Mesodermal cell (in vitro differentiated cells): ENCODE measurements at regions not wholly inside any gene's neighbourhood (a gene's known extent, or its start where the extent isn't known, plus 50 kb on each side); places are given as distances from the start of the nearest gene placed in this dataset.
"Not testable (repeated sequence)": the region's sequence is repeated elsewhere in the genome, so short reads cannot be mapped to it uniquely, and the experiment has no call there.

Source experiments
- H3K27ac ChIP-seq: 2 replicates; pipeline ENCODE4 v1.7.0; 2013; ENCODE audit warnings: mild to moderate bottlenecking, low read depth, low read length, moderate library complexity; ENCODE audit not compliant: severe bottlenecking
- H3K36me3 ChIP-seq: 2 replicates; pipeline ENCODE4 v1.7.1; 2013; ENCODE audit warnings: mild to moderate bottlenecking, low read length, moderate library complexity; ENCODE audit not compliant: control insufficient read depth, insufficient read depth
- H3K4me1 ChIP-seq: one replicate; pipeline ENCODE4 v1.7.1; 2013; ENCODE audit warnings: mild to moderate bottlenecking, low read length; ENCODE audit not compliant: insufficient read depth, control insufficient read depth, poor library complexity, severe bottlenecking
- H3K4me3 ChIP-seq: 2 replicates; pipeline ENCODE4 v1.7.0; 2013; ENCODE audit warnings: low read length, control low read depth, mild to moderate bottlenecking; ENCODE audit not compliant: insufficient read depth, poor library complexity, severe bottlenecking; ENCODE audit errors: extremely low read depth
- H3K9me3 ChIP-seq: 2 replicates; pipeline ENCODE4 v1.7.1; 2013; ENCODE audit warnings: mild to moderate bottlenecking, low read length, moderate library complexity; ENCODE audit not compliant: control insufficient read depth
- WGBS, 2 experiments: methylation state at CpG; one replicate each; pipeline ENCODE4 v1.1.5; 2013; ENCODE audit warnings: missing lambda C conversion rate in 2 of 2; ENCODE audit not compliant: insufficient coverage in 2 of 2; 5-methylcytosine and 5-hydroxymethylcytosine counted together

DNA sequence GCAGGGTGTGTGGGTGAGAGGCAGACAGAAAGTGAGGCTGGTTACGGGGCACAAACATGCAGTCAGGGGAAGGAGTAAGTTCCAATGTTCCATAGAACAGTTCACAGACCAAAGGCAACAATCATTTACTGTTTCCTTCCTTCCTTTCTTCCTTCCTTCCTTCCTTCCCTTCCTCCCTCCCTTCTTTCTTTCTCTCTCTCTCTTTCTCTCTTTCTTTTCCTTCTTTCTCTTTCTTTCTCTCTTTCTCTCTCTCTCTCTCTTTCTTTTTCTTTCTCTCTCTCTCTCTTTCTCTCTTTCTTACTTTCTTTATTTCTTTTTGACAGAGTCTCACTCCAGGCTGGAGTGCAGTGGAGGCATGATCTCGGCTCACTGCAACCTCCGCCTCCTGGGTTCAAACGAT is 125.8 kb upstream of the LPCAT1 start:
- H3K4me3 ChIP-seq: no peak overlapping the region
- no peaks in the 10 kb centered on the region for H3K9me3 ChIP-seq
- H3K36me3 ChIP-seq: no peaks in the 10 kb centered on the region
- H3K27ac ChIP-seq: no peak overlapping the region
- no peaks in the 10 kb centered on the region for H3K4me1 ChIP-seq
- WGBS, 2 experiments: 84 to 87% methylated on average over 4 of the region's 4 CpGs

DNA sequence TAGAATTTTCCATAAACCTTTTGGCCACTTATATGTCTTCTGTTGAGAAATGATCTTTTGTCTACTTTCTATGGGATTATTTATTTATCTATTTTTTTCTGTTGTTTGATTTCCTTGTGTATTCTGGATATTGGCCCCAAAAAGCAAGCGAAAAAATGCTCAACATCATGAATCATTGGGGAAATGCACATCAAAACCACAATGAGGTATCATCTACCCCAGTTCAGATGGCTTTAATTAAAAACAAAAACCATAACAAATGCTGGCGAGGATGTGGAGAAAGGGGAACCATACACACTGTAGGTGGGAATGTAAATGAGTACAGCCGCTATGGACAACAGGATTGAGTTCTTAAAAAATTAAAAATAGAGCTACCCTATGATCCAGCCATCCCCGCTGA is 125.0 kb upstream of the LPCAT1 start:
- Histone ChIP-seq H3K9me3 (no peaks in the 10 kb centered on the region), H3K4me1 (no peaks in the 10 kb centered on the region), H3K4me3 (no peak overlapping the region), H3K36me3 (no peaks in the 10 kb centered on the region), H3K27ac (no peak overlapping the region)
- WGBS, 2 experiments: 100% methylated on average over 1 of the region's 4 CpGs; no CpG with 5 or more reads in 1 of the 2 experiments

DNA sequence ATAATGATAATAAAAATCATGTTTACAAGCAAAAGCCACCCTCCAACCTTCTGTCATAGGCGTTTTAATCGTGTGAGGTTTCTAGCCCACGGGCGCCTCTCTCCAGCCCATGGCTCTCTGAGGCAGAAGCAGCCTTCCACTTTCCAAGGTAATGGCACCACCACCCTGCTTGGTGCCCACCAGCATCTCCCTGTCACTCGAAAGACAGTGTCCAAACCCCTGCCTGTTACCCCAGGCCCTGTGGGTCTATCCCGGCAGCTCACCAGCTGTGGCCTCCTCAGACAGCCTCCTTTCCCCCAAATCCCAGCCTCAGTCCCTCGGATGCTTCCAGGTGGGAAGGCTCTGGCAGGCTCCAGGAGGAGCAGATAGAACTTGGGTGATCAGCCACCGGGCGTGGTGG is 123.8 kb upstream of the LPCAT1 start:
- no peak overlapping the region for H3K4me3 ChIP-seq
- WGBS, 2 experiments: 88 to 89% methylated on average over 7 to 8 of the region's 9 CpGs
- H3K36me3 ChIP-seq: no peaks in the 10 kb centered on the region

DNA sequence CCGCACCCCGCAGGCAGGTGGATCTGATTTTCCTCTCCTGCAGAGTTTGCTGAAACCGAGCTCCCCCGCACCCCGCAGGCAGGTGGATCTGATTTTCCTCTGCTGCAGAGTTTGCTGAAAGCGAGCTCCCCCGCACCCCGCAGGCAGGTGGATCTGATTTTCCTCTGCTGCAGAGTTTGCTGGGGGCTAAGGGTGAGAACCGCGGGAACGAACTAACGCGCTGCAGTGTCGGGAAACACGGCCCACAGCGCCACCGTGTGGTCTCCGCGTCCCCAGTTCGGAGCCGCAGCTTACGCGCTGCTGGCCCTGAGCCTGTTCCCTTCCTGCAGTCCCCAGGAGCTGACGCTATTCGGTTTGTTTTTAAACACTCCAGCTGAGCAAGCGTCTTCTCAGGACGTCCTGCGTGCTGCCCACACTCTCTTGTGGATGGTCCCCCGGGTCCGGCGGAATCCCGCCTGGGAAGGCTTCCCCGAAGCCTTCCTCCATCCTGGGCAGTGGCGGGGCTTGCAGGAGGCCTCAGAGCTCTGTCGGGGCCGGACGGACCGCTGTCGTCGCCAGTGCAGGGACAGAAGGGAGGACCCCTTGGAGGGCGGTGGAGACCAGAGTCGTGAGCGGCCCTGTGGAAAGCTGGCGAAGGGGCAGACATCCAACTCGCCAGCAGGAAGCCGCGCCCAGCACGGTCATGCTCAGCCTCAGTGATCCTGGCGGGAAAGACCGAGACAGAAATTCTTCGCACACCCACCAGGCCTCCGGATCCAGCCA is 121.2 kb upstream of the LPCAT1 start:
- 8 to 9% methylated on average over 39 to 46 of the region's 52 CpGs for WGBS, 2 experiments
- H3K9me3 ChIP-seq: no peaks in the 10 kb centered on the region
- H3K27ac ChIP-seq: no peak overlapping the region
- no peaks in the 10 kb centered on the region for H3K36me3 ChIP-seq
- H3K4me3 ChIP-seq: peak overlapping the region; percentile 24
- no peaks in the 10 kb centered on the region for H3K4me1 ChIP-seq

More for the DNA sequence above, 123.8 kb upstream of the LPCAT1 start:
- no peaks in the 10 kb centered on the region for H3K4me1 ChIP-seq
- no peaks in the 10 kb centered on the region for H3K9me3 ChIP-seq
- H3K27ac ChIP-seq: no peak overlapping the region

DNA sequence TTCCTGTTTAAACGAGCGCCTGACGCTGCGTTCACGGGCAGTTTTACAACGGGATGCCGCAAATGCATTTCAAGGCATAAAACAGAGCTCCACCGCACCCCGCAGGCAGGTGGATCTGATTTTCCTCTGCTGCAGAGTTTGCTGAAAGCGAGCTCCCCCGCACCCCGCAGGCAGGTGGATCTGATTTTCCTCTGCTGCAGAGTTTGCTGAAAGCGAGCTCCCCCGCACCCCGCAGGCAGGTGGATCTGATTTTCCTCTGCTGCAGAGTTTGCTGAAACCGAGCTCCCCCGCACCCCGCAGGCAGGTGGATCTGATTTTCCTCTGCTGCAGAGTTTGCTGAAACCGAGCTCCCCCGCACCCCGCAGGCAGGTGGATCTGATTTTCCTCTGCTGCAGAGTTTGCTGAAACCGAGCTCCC is 120.6 kb upstream of the LPCAT1 start:
- WGBS, 2 experiments: 8 to 12% methylated on average over 4 to 11 of the region's 22 CpGs
- H3K36me3 ChIP-seq: not testable (repeated sequence)

DNA sequence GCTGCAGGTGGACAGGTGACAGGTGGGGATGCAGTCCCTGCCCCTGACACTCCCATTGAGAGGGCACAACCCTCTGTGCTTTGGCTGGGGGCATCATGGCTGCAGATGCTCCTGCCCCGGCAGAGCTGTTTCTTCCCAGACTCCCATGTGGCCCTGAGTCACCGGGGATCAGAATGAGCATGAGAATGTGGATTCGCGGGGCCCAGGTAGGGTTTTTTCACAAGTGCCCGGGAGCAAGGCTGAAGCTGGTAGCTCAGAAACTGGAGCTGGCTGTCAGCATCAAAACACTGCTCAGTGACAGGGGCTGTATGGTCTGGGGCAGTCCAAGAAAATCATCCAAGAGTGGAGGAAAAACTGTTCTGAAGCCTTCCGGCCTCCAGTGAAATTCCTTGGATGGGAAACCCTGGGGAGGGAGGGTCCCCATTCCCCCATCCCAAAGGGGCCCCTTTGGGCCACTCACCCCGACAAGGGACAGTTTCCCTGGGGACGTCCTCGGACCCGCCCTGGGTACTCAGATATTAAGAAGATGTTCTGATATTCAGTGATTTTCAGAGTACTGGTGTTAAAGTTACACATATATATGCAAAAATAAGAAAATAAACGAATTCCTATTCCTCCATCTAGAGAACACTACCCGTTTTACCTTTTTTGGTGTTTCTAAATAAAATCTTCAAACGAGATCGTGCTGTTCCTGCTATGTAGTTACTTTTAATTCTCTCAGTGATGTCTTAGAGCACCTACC is 120.1 kb upstream of the LPCAT1 start:
- no peak overlapping the region for H3K4me3 ChIP-seq
- no peaks in the 10 kb centered on the region for H3K36me3 ChIP-seq
- no peak overlapping the region for H3K27ac ChIP-seq
- WGBS, 2 experiments: 19 to 22% methylated on average over 7 to 8 of the region's 14 CpGs
- no peaks in the 10 kb centered on the region for H3K4me1 ChIP-seq
- no peaks in the 10 kb centered on the region for H3K9me3 ChIP-seq

More for the DNA sequence above, 120.6 kb upstream of the LPCAT1 start:
- H3K4me1 ChIP-seq, H3K27ac ChIP-seq, H3K4me3 ChIP-seq, H3K9me3 ChIP-seq: not testable (repeated sequence)

DNA sequence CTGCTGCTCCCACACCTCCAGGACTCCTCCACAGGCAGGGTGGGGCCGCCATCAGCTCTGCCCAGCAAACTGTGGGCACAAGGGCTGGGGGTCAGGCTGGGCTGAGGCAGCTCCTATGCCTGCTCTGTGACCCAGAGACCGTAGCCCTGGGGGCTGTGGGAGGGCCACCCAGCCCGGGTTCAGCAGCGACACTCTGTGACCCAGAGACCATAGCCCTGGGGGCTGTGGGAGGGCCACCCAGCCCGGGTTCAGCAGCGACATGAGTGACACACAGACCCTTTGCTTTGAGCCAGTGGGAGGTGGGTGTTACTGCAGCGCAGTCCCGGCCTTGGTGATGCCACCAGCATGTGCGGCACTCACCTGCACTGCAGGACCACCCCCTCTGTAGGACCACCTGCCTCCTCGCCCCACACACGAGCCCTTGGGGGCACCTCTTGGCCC is 118.9 kb upstream of the LPCAT1 start:
- no peak overlapping the region for H3K27ac ChIP-seq
- no peaks in the 10 kb centered on the region for H3K4me1 ChIP-seq
- no peaks in the 10 kb centered on the region for H3K9me3 ChIP-seq
- no peaks in the 10 kb centered on the region for H3K36me3 ChIP-seq
- 79 to 88% methylated on average over 6 to 9 of the region's 11 CpGs for whole genome bisulfite sequencing, 2 experiments
- no peak overlapping the region for H3K4me3 ChIP-seq

DNA sequence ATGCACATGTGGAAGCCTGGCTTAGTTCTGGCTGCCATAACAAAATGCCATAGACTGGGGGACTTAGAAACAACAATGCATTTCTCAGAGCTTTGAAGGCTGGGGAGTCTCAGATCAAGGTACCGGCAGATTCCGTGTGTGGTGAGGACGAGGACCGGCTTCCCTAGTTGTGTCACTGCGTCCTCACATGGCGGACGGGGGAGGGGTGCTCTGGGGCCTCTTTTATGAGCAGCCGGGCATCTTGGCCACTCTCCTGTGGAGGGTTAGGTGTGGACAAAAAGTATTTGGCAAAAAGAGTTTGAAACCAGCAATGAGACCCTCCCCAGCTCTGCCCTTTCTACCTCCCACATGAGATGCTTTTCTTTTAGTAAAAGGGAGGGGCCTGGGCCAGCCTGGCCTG is 118.5 kb upstream of the LPCAT1 start:
- H3K27ac ChIP-seq: no peak overlapping the region
- no peak overlapping the region for H3K4me3 ChIP-seq
- WGBS, 2 experiments: 84 to 92% methylated on average over 7 to 8 of the region's 8 CpGs
- H3K4me1 ChIP-seq: no peaks in the 10 kb centered on the region
- H3K36me3 ChIP-seq: no peaks in the 10 kb centered on the region
- no peaks in the 10 kb centered on the region for H3K9me3 ChIP-seq

DNA sequence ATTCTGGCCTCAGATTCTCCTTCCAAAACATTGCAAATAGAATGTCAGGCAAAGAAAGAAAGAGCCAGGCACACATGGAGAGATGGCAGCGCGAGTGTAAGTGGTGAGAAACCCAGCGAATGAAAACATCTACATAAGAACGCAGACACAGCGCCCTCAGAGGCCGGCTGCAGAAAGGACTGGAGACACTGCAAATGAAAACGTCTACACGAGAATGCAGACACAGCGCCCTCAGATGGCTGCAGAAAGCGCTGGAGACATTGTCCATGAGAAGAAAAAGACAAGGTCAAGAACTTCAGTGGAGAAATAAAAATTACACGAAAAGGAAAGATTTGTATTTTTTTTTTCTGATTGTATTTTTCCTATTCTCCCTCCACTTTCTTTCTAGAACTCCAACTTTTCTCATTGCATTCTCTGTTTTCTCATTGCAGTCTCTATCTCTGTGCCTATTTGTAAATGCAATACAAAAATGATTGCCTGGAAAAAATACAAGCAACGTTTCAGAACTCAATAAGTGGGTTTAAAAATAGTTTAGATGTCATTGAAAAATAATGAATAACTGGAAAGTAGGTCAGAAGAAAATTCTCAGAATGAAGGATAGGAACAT is 117.9 kb upstream of the LPCAT1 start:
- 4 to 10% methylated on average over 10 to 11 of the region's 12 CpGs for WGBS, 2 experiments
- H3K27ac ChIP-seq: no peak overlapping the region
- no peaks in the 10 kb centered on the region for H3K4me1 ChIP-seq
- H3K36me3 ChIP-seq: no peaks in the 10 kb centered on the region
- H3K4me3 ChIP-seq: no peak overlapping the region
- H3K9me3 ChIP-seq: no peaks in the 10 kb centered on the region

DNA sequence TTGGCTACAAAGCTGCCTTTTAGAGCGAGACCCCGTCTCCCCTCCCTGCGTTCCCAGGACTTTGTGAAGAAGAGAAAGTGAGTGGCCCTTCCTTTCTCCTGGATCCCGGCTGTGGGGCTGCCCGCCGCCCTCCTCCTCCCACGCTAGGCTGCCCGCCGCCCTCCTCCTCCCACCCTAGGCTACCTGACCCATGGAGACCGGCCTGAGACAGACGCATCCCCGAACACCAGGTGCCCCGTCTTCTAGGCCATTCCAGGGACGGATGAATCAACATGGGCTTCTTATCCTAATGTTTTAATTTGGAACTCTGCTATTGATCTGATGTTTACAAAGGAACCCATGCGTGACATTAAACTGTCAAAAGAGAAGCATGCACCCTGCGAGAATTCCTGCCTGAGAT is 117.3 kb upstream of the LPCAT1 start:
- Histone ChIP-seq H3K36me3 (no peaks in the 10 kb centered on the region), H3K4me3 (no peak overlapping the region), H3K9me3 (no peaks in the 10 kb centered on the region), H3K4me1 (peaks cover 4% of the 10 kb centered on the region), H3K27ac (no peak overlapping the region)
- 69 to 83% methylated on average over 3 to 8 of the region's 16 CpGs for WGBS, 2 experiments
